Neuronal stem cell (in vitro differentiated cells): ENCODE measurements at regions not wholly inside any gene's neighbourhood (a gene's known extent, or its start where the extent isn't known, plus 50 kb on each side); places are given as distances from the start of the nearest gene placed in this dataset.
"Not testable (repeated sequence)": the region's sequence is repeated elsewhere in the genome, so short reads cannot be mapped to it uniquely, and the experiment has no call there.

Experiments
- DNase-seq: peaks from one replicate; pipeline ENCODE4 v3.0.0-alpha.2; 2013; ENCODE audit warnings: low spot score
- H2AFZ ChIP-seq: one replicate; pipeline ENCODE4 v1.6.1; 2013; ENCODE audit warnings: mild to moderate bottlenecking, low read length, inconsistent platforms
- H2AK5ac ChIP-seq: 2 replicates; pipeline ENCODE4 v1.6.1; 2013; ENCODE audit warnings: low read depth, mild to moderate bottlenecking, inconsistent platforms, low read length, moderate library complexity, mixed read lengths
- H2BK120ac ChIP-seq: 2 replicates; pipeline ENCODE4 v1.6.1; 2013; ENCODE audit warnings: low read depth, mild to moderate bottlenecking, inconsistent platforms, low read length, moderate library complexity, mixed read lengths
- H2BK12ac ChIP-seq: one replicate; pipeline ENCODE4 v1.6.1; 2013; ENCODE audit warnings: low read length, inconsistent platforms
- H2BK15ac ChIP-seq: 2 replicates; pipeline ENCODE4 v1.6.1; 2013; ENCODE audit warnings: mild to moderate bottlenecking, low read length, inconsistent platforms, mixed read lengths
- H2BK5ac ChIP-seq: one replicate; pipeline ENCODE4 v1.6.1; 2013; ENCODE audit warnings: inconsistent platforms, mild to moderate bottlenecking, low read length, moderate library complexity
- H3K14ac ChIP-seq: one replicate; pipeline ENCODE4 v1.6.1; 2013; ENCODE audit warnings: low read length, inconsistent platforms
- H3K18ac ChIP-seq: 2 replicates; pipeline ENCODE4 v1.6.1; 2013; ENCODE audit warnings: low read length, inconsistent platforms
- H3K23ac ChIP-seq: 2 replicates; pipeline ENCODE4 v1.6.1; 2013; ENCODE audit warnings: low read depth, mild to moderate bottlenecking, mixed read lengths, low read length, inconsistent platforms; ENCODE audit not compliant: poor library complexity
- H3K27ac ChIP-seq: replicated peaks from 3 replicates; pipeline ENCODE4 v1.5.1; 2013; ENCODE audit warnings: low read length, inconsistent platforms
- H3K27me3 ChIP-seq, 3 experiments: 2 replicates each; pipeline ENCODE4 v1.6.1; 2013; ENCODE audit warnings: low read length in 3 of 3, mild to moderate bottlenecking in 2 of 3, inconsistent platforms in 1 of 3, low read depth in 1 of 3, mixed read lengths in 1 of 3, moderate library complexity in 1 of 3; ENCODE audit not compliant: control insufficient read depth in 3 of 3, insufficient read depth in 3 of 3
- H3K36me3 ChIP-seq, 2 donors: replicated peaks in 1 of 2; 2 replicates each; pipeline ENCODE4 v1.6.1; 2013; ENCODE audit warnings: low read length in 2 of 2; ENCODE audit not compliant: control insufficient read depth in 2 of 2, insufficient read depth in 2 of 2
- H3K4ac ChIP-seq: 2 replicates; pipeline ENCODE4 v1.6.1; 2013; ENCODE audit warnings: inconsistent platforms, mild to moderate bottlenecking, low read length, moderate library complexity
- H3K4me1 ChIP-seq, 2 donors: 1 replicate in 1 of 2; 2 replicates in 1 of 2; pipeline ENCODE4 v1.6.1; 2013; ENCODE audit warnings: low read length in 2 of 2, low read depth in 1 of 2; ENCODE audit not compliant: control insufficient read depth in 2 of 2, insufficient read depth in 1 of 2
- H3K4me2 ChIP-seq: one replicate; pipeline ENCODE4 v1.6.1; 2013; ENCODE audit warnings: mild to moderate bottlenecking, low read length, inconsistent platforms; ENCODE audit not compliant: insufficient read depth, poor library complexity, severe bottlenecking
- H3K4me3 ChIP-seq, 2 donors: 2 replicates each; pipeline ENCODE4 v1.5.1; 2013; ENCODE audit warnings: low read length in 2 of 2, mild to moderate bottlenecking in 2 of 2, inconsistent platforms in 1 of 2, moderate library complexity in 1 of 2
- H3K79me1 ChIP-seq: one replicate; pipeline ENCODE4 v1.6.1; 2013; ENCODE audit warnings: low read depth, mild to moderate bottlenecking, inconsistent platforms, low read length, moderate library complexity
- H3K9ac ChIP-seq: one replicate; pipeline ENCODE4 v1.6.1; 2013; ENCODE audit warnings: mild to moderate bottlenecking, low read depth, low read length, inconsistent platforms; ENCODE audit not compliant: poor library complexity
- H3K9me3 ChIP-seq, 2 donors: replicated peaks in 1 of 2; 2 replicates each; pipeline versions ENCODE3 to v1.6.1; 2013; ENCODE audit warnings: low read length in 2 of 2, mild to moderate bottlenecking in 2 of 2, inconsistent platforms in 1 of 2, low read depth in 1 of 2, mixed read lengths in 1 of 2, moderate library complexity in 1 of 2; ENCODE audit not compliant: control insufficient read depth in 2 of 2, insufficient read depth in 1 of 2
- H4K8ac ChIP-seq: one replicate; pipeline ENCODE4 v1.6.1; 2013; ENCODE audit warnings: low read depth, mild to moderate bottlenecking, inconsistent platforms, low read length, moderate library complexity
- H4K91ac ChIP-seq: one replicate; pipeline ENCODE4 v1.6.1; 2013; ENCODE audit warnings: low read length, low read depth, mild to moderate bottlenecking, inconsistent platforms; ENCODE audit not compliant: poor library complexity
- WGBS, 2 donors: extraction: QIAGEN DNeasy Blood & Tissue Kit; methylation state at CpG; one replicate each; pipeline ENCODE4 v1.1.7; 2013; ENCODE audit warnings: missing lambda C conversion rate in 2 of 2, mixed read lengths in 1 of 2; ENCODE audit not compliant: insufficient read length in 2 of 2, insufficient replicate concordance in 1 of 2; ENCODE audit errors: extremely low coverage in 2 of 2; 5-methylcytosine and 5-hydroxymethylcytosine counted together

GRCh38 chr15:28784347-28785163 lies 63.9 kb downstream of the GOLGA6L7 start:
- not testable (repeated sequence) for H3K4me3 ChIP-seq, H3K4me2 ChIP-seq, H3K79me1 ChIP-seq, H2BK120ac ChIP-seq, H3K4me1 ChIP-seq, H2BK15ac ChIP-seq, DNase-seq, H2BK12ac ChIP-seq, H3K18ac ChIP-seq, H3K14ac ChIP-seq, H3K9me3 ChIP-seq, H3K36me3 ChIP-seq, H2BK5ac ChIP-seq, H4K91ac ChIP-seq, H2AK5ac ChIP-seq, H3K9ac ChIP-seq, H3K23ac ChIP-seq, H4K8ac ChIP-seq, H3K27ac ChIP-seq, H3K4ac ChIP-seq, H3K27me3 ChIP-seq
- WGBS, 2 donors, result no CpG with 5 or more reads among the region's 39 CpGs
- peak overlapping the region; percentile 49 for H2AFZ ChIP-seq

- Histone ChIP-seq H3K9ac (no peak overlapping the region), H3K36me3 (no peaks in the 10 kb centered on the region), H2BK12ac (no peak overlapping the region), H3K4me1 (peaks cover 0 to 5% of the 10 kb centered on the region in 2 donors), H3K27me3 (no peaks in the 10 kb centered on the region), H3K27ac (no peak overlapping the region), H4K91ac (no peak overlapping the region), H4K8ac (no peak overlapping the region), H3K14ac (no peak overlapping the region), H2AK5ac (no peak overlapping the region), H3K9me3 (no peaks in the 10 kb centered on the region), H3K4ac (no peak overlapping the region), H2BK120ac (no peak overlapping the region), H3K4me3 (no peak overlapping the region), H3K18ac (no peak overlapping the region), H2BK15ac (no peak overlapping the region), H2BK5ac (no peak overlapping the region), H3K4me2 (no peak overlapping the region), H3K23ac (no peak overlapping the region), H2AFZ (no peak overlapping the region), H3K79me1 (peaks cover 1% of the 10 kb centered on the region)
- DNase-seq, result no peak
- WGBS, 2 donors, result no CpG with 5 or more reads among the region's 20 CpGs
These were observed 64.6 kb downstream of the GOLGA6L7 start for GRCh38 chr15:28783873-28784272.

GRCh38 chr15:28783466-28783865 lies 65.0 kb downstream of the GOLGA6L7 start:
- Histone ChIP-seq H4K8ac (no peak overlapping the region), H3K36me3 (no peaks in the 10 kb centered on the region)
- no CpG with 5 or more reads among the region's 21 CpGs for WGBS, 2 donors

GRCh38 chr15:28778397-28778796 lies 66.2 kb upstream of the GOLGA8M start:
- H3K18ac ChIP-seq, H4K91ac ChIP-seq, H3K9me3 ChIP-seq, H2AFZ ChIP-seq, H2BK15ac ChIP-seq, H3K4me3 ChIP-seq, H2AK5ac ChIP-seq, H3K14ac ChIP-seq, H3K27ac ChIP-seq, H3K9ac ChIP-seq, DNase-seq, H3K4ac ChIP-seq, H2BK5ac ChIP-seq, H2BK12ac ChIP-seq, H4K8ac ChIP-seq, H3K4me1 ChIP-seq, H3K36me3 ChIP-seq, H2BK120ac ChIP-seq, H3K79me1 ChIP-seq, H3K23ac ChIP-seq, H3K27me3 ChIP-seq, H3K4me2 ChIP-seq: not testable (repeated sequence)
- WGBS, 2 donors, result no CpG with 5 or more reads among the region's 2 CpGs

More at GRCh38 chr15:28783466-28783865, 65.0 kb downstream of the GOLGA6L7 start:
- Histone ChIP-seq H2BK120ac (no peak overlapping the region), H2BK12ac (no peak overlapping the region), H3K4me2 (no peak overlapping the region), H2AK5ac (no peak overlapping the region), H2BK15ac (no peak overlapping the region), H4K91ac (no peak overlapping the region), H2BK5ac (no peak overlapping the region), H3K9ac (no peak overlapping the region), H3K27me3 (no peaks in the 10 kb centered on the region), H2AFZ (no peak overlapping the region), H3K79me1 (no peaks in the 10 kb centered on the region), H3K18ac (no peak overlapping the region), H3K4me1 (peaks cover 0 to 5% of the 10 kb centered on the region in 2 donors), H3K4ac (no peak overlapping the region), H3K27ac (no peak overlapping the region), H3K14ac (no peak overlapping the region), H3K4me3 (no peak overlapping the region), H3K9me3 (no peaks in the 10 kb centered on the region), H3K23ac (no peak overlapping the region)
- DNase-seq, result no peak
